Trophoblast cell (in vitro differentiated cells and primary cell): ENCODE measurements at regions not wholly inside any gene's neighbourhood (a gene's known extent, or its start where the extent isn't known, plus 50 kb on each side); places are given as distances from the start of the nearest gene placed in this dataset.
A peak's percentile ranks its signal among the peaks of the same experiment; 100 is the strongest.

Experiments used
- DNase-seq, 2 donors: peaks; one replicate each; pipeline ENCODE4 v3.0.0-alpha.2; 2016
- H2AFZ ChIP-seq: 2 replicates; pipeline ENCODE4 v1.6.1; 2013; ENCODE audit warnings: low read length, moderate library complexity, mild to moderate bottlenecking; ENCODE audit not compliant: insufficient read depth, poor library complexity
- H2AK5ac ChIP-seq: 2 replicates; pipeline ENCODE4 v1.6.1; 2013; ENCODE audit warnings: mild to moderate bottlenecking, low read length
- H2BK120ac ChIP-seq: 2 replicates; pipeline ENCODE4 v1.6.1; 2013; ENCODE audit warnings: low read length, mild to moderate bottlenecking, moderate library complexity; ENCODE audit not compliant: insufficient read depth, poor library complexity
- H2BK12ac ChIP-seq: 2 replicates; pipeline ENCODE4 v1.6.1; 2013; ENCODE audit warnings: mild to moderate bottlenecking, low read length, moderate library complexity
- H2BK5ac ChIP-seq: 2 replicates; pipeline ENCODE4 v1.6.1; 2013; ENCODE audit warnings: low read length, low read depth, moderate library complexity, mild to moderate bottlenecking; ENCODE audit not compliant: poor library complexity
- H3K14ac ChIP-seq: 2 replicates; pipeline ENCODE4 v1.6.1; 2013; ENCODE audit warnings: mild to moderate bottlenecking, low read length
- H3K18ac ChIP-seq: 2 replicates; pipeline ENCODE4 v1.6.1; 2013; ENCODE audit warnings: mild to moderate bottlenecking, low read length
- H3K23ac ChIP-seq: 2 replicates; pipeline ENCODE4 v1.6.1; 2013; ENCODE audit warnings: low read length
- H3K27ac ChIP-seq: 2 replicates; pipeline ENCODE4 v1.5.1; 2013; ENCODE audit warnings: low read depth, mild to moderate bottlenecking, inconsistent platforms, low read length, moderate library complexity
- H3K27me3 ChIP-seq: 2 replicates; pipeline ENCODE4 v1.6.1; 2013; ENCODE audit warnings: inconsistent platforms, mild to moderate bottlenecking, low read length, moderate library complexity; ENCODE audit not compliant: insufficient read depth
- H3K36me3 ChIP-seq, 2 experiments: 1 replicate in 1 of 2; 2 replicates in 1 of 2; pipeline ENCODE4 v1.6.1; 2013; ENCODE audit warnings: low read length in 2 of 2, mild to moderate bottlenecking in 2 of 2, moderate library complexity in 1 of 2; ENCODE audit not compliant: insufficient read depth in 2 of 2, control insufficient read depth in 1 of 2
- H3K4ac ChIP-seq: 2 replicates; pipeline ENCODE4 v1.6.1; 2013; ENCODE audit warnings: low read depth, mild to moderate bottlenecking, low read length, moderate library complexity
- H3K4me1 ChIP-seq, 2 experiments: 1 replicate in 1 of 2; 2 replicates in 1 of 2; pipeline ENCODE4 v1.6.1; 2013; ENCODE audit warnings: low read length in 2 of 2, mild to moderate bottlenecking in 2 of 2, moderate library complexity in 1 of 2; ENCODE audit not compliant: insufficient read depth in 2 of 2, control insufficient read depth in 1 of 2
- H3K4me2 ChIP-seq: 2 replicates; pipeline ENCODE4 v1.6.1; 2013; ENCODE audit warnings: inconsistent platforms, mild to moderate bottlenecking, low read length, moderate library complexity
- H3K4me3 ChIP-seq: 2 replicates; pipeline ENCODE4 v1.5.1; 2013; ENCODE audit warnings: mild to moderate bottlenecking, low read depth, low read length, inconsistent platforms
- H3K79me1 ChIP-seq: one replicate; pipeline ENCODE4 v1.6.1; 2013; ENCODE audit warnings: low read length
- H3K79me2 ChIP-seq: 2 replicates; pipeline ENCODE4 v1.6.1; 2013; ENCODE audit warnings: low read length, mild to moderate bottlenecking; ENCODE audit not compliant: control insufficient read depth, insufficient read depth, poor library complexity
- H3K9ac ChIP-seq: 2 replicates; pipeline ENCODE4 v1.6.1; 2013; ENCODE audit warnings: mild to moderate bottlenecking, low read length
- H3K9me3 ChIP-seq: 2 replicates; pipeline ENCODE4 v1.6.1; 2013; ENCODE audit warnings: low read depth, mild to moderate bottlenecking, control low read depth, inconsistent platforms, low read length; ENCODE audit not compliant: insufficient read depth
- H4K12ac ChIP-seq: 2 replicates; pipeline ENCODE4 v1.6.1; 2013; ENCODE audit warnings: low read depth, mild to moderate bottlenecking, low read length, moderate library complexity
- H4K8ac ChIP-seq: 2 replicates; pipeline ENCODE4 v1.6.1; 2013; ENCODE audit warnings: low read depth, mild to moderate bottlenecking, low read length, moderate library complexity
- H4K91ac ChIP-seq: one replicate; pipeline ENCODE4 v1.6.1; 2013; ENCODE audit warnings: low read depth, mild to moderate bottlenecking, low read length, moderate library complexity
- WGBS: extraction: QIAGEN DNeasy Blood & Tissue Kit; methylation state at CpG from one replicate; pipeline ENCODE4 v1.1.7; 2013; ENCODE audit warnings: missing lambda C conversion rate; ENCODE audit not compliant: insufficient read length, insufficient coverage; ENCODE audit errors: extremely low coverage; 5-methylcytosine and 5-hydroxymethylcytosine counted together

- Histone ChIP-seq H3K36me3 (no peaks in the 10 kb centered on the region), H3K27me3 (no peaks in the 10 kb centered on the region), H2AK5ac (no peak overlapping the region), H3K27ac (peak overlapping the region; percentile 81), H4K8ac (no peak overlapping the region), H3K79me1 (peaks cover 16% of the 10 kb centered on the region), H4K12ac (no peak overlapping the region), H2BK12ac (peak overlapping the region; percentile 53), H3K4me1 (peaks cover 8 to 15% of the 10 kb centered on the region in 2 experiments), H3K23ac (no peak overlapping the region), H3K9me3 (no peaks in the 10 kb centered on the region), H2BK5ac (peak overlapping the region; percentile 53), H3K18ac (no peak overlapping the region), H3K9ac (no peak overlapping the region), H3K4me2 (no peak overlapping the region), H4K91ac (peak overlapping the region; percentile 79), H2AFZ (no peak overlapping the region), H3K4me3 (no peak overlapping the region), H3K79me2 (no peaks in the 10 kb centered on the region), H2BK120ac (peak overlapping the region; percentile 80), H3K4ac (no peak overlapping the region), H3K14ac (no peak overlapping the region)
- peak; percentile 85 to 99 for DNase-seq
- WGBS, result no CpG with 5 or more reads among the region's 7 CpGs
Observed at GRCh38 chr3:5644773-5645670, 457.5 kb downstream of the EDEM1 start.

GRCh38 chr3:5645692-5646410 lies 458.3 kb downstream of the EDEM1 start:
- no peak overlapping the region for H3K4me3 ChIP-seq
- peaks cover 8 to 15% of the 10 kb centered on the region in 2 experiments for H3K4me1 ChIP-seq

GRCh38 chr3:5650303-5650702 lies 462.8 kb downstream of the EDEM1 start:
- H4K12ac ChIP-seq, result no peak overlapping the region
- H3K23ac ChIP-seq, result no peak overlapping the region
- no peak overlapping the region for H3K4me3 ChIP-seq
- no peaks in the 10 kb centered on the region for H3K27me3 ChIP-seq
- no peak overlapping the region for H3K4me2 ChIP-seq
- H3K79me1 ChIP-seq, result peaks cover 24% of the 10 kb centered on the region
- no peak overlapping the region for H3K4ac ChIP-seq
- no peak overlapping the region for H2AFZ ChIP-seq
- H3K18ac ChIP-seq, result no peak overlapping the region
- no peaks in the 10 kb centered on the region for H3K9me3 ChIP-seq
- H3K36me3 ChIP-seq, result no peaks in the 10 kb centered on the region
- no peak overlapping the region for H3K9ac ChIP-seq
- no peak overlapping the region for H4K91ac ChIP-seq
- H4K8ac ChIP-seq, result no peak overlapping the region
- H3K14ac ChIP-seq, result no peak overlapping the region
- peaks cover 10 to 17% of the 10 kb centered on the region in 2 experiments for H3K4me1 ChIP-seq
- H3K79me2 ChIP-seq, result peaks cover 1% of the 10 kb centered on the region
- no CpG with 5 or more reads among the region's 2 CpGs for WGBS
- no peak overlapping the region for H2BK120ac ChIP-seq
- no peak overlapping the region for H3K27ac ChIP-seq
- no peak overlapping the region for H2BK12ac ChIP-seq
- peak; percentile 35 to 74 for DNase-seq
- H2BK5ac ChIP-seq, result no peak overlapping the region
- H2AK5ac ChIP-seq, result no peak overlapping the region

More at GRCh38 chr3:5645692-5646410, 458.3 kb downstream of the EDEM1 start:
- Histone ChIP-seq H2BK12ac (peak overlapping the region; percentile 50), H3K14ac (peak overlapping the region; percentile 46), H3K36me3 (no peaks in the 10 kb centered on the region), H3K79me1 (peaks cover 16% of the 10 kb centered on the region), H4K8ac (peak overlapping the region; percentile 81), H2AFZ (no peak overlapping the region), H3K27me3 (no peaks in the 10 kb centered on the region), H2BK5ac (peak overlapping the region; percentile 64), H3K23ac (no peak overlapping the region), H4K91ac (peak overlapping the region; percentile 81), H3K4me2 (no peak overlapping the region), H2AK5ac (no peak overlapping the region), H4K12ac (peak overlapping the region; percentile 67), H3K18ac (peak overlapping the region; percentile 14), H3K9ac (no peak overlapping the region), H3K9me3 (no peaks in the 10 kb centered on the region), H3K4ac (no peak overlapping the region), H3K79me2 (no peaks in the 10 kb centered on the region), H2BK120ac (peak overlapping the region; percentile 94), H3K27ac (peak overlapping the region; percentile 81)
- no CpG with 5 or more reads among the region's 10 CpGs for WGBS
- peak; percentile 47 to 72 for DNase-seq

GRCh38 chr3:5651351-5651750 lies 463.8 kb downstream of the EDEM1 start:
- H2BK120ac ChIP-seq, result peak overlapping the region; percentile 31
- H3K23ac ChIP-seq, result no peak overlapping the region
- peaks cover 4 to 9% of the 10 kb centered on the region in 2 experiments for H3K4me1 ChIP-seq
- no peak overlapping the region for H3K9ac ChIP-seq
- H3K9me3 ChIP-seq, result no peaks in the 10 kb centered on the region
- no peak overlapping the region for H2AK5ac ChIP-seq
- H3K79me1 ChIP-seq, result peaks cover 16% of the 10 kb centered on the region
- H3K14ac ChIP-seq, result no peak overlapping the region
- H2BK5ac ChIP-seq, result no peak overlapping the region
- peak overlapping the region; percentile 94 for H3K27ac ChIP-seq
- no peak overlapping the region for H2BK12ac ChIP-seq
- H4K8ac ChIP-seq, result no peak overlapping the region
- H3K36me3 ChIP-seq, result no peaks in the 10 kb centered on the region
- no peak overlapping the region for H3K4me2 ChIP-seq
- no peak overlapping the region for H4K91ac ChIP-seq
- no peak overlapping the region for H3K4me3 ChIP-seq
- H4K12ac ChIP-seq, result no peak overlapping the region
- no CpG with 5 or more reads among the region's 3 CpGs for WGBS
- no peaks in the 10 kb centered on the region for H3K27me3 ChIP-seq
- H2AFZ ChIP-seq, result no peak overlapping the region
- no peak overlapping the region for H3K18ac ChIP-seq
- H3K4ac ChIP-seq, result no peak overlapping the region
- peaks cover 1% of the 10 kb centered on the region for H3K79me2 ChIP-seq
- peak; percentile 81 to 95 for DNase-seq
